VCaP (cell line): ENCODE measurements at regions not wholly inside any gene's neighbourhood (a gene's known extent, or its start where the extent isn't known, plus 50 kb on each side); places are given as distances from the start of the nearest gene placed in this dataset.

Experiments used
- H3K27ac ChIP-seq: fragments of 450-650 bp; 2 replicates; pipeline ENCODE4 v1.5.1; 2017
- CTCF ChIP-seq: fragments of 450-650 bp; conservative IDR thresholded peaks from 2 replicates; pipeline ENCODE4 v1.5.1; 2017; ENCODE audit warnings: mild to moderate bottlenecking, moderate library complexity

- peak overlapping the region; percentile 76 for H3K27ac ChIP-seq
- no peak for TF ChIP-seq CTCF
These were observed 191.9 kb upstream of the PREP start for GRCh38 chr6:105594821-105595220.

- no peak for TF ChIP-seq CTCF
- peak overlapping the region; percentile 76 for H3K27ac ChIP-seq
These were observed 191.2 kb upstream of the PREP start for GRCh38 chr6:105593805-105594671.

- no peak for TF ChIP-seq CTCF
- H3K27ac ChIP-seq, result peak overlapping the region; percentile 76
These were observed 190.3 kb upstream of the PREP start for GRCh38 chr6:105593056-105593690.

- no peak for TF ChIP-seq CTCF
- H3K27ac ChIP-seq, result peak overlapping the region; percentile 76
These were observed 189.4 kb upstream of the PREP start for GRCh38 chr6:105592329-105592728.

GRCh38 chr6:105591053-105591452 lies 188.2 kb upstream of the PREP start:
- no peak overlapping the region for H3K27ac ChIP-seq
- TF ChIP-seq CTCF, result no peak

GRCh38 chr6:105588123-105588710 lies 185.3 kb upstream of the PREP start:
- no peak overlapping the region for H3K27ac ChIP-seq
- no peak for TF ChIP-seq CTCF

- no peak for TF ChIP-seq CTCF
- no peak overlapping the region for H3K27ac ChIP-seq
These were observed 184.7 kb upstream of the PREP start for GRCh38 chr6:105587349-105588122.
